Caco-2 (cell line): ENCODE measurements at regions not wholly inside any gene's neighbourhood (a gene's known extent, or its start where the extent isn't known, plus 50 kb on each side); places are given as distances from the start of the nearest gene placed in this dataset.

ENCODE experiments used
- BruUV-seq: library from RNA; stranded (reverse); fragments of 400-500 nt; replicated peaks from 2 replicates; lab custom pipeline; 2021; lab: Mats Ljungman, UMichigan
- CTCF ChIA-PET: fragments of 300-600 bp; sonication (Branson Sonifier 250); formaldehyde crosslinking; loops from one replicate; lab custom pipeline; 2022; ENCODE audit warnings: antibody characterized with exemption; lab: Charles Lee
- POLR2A ChIA-PET: fragments of 300-600 bp; sonication (Branson Sonifier 250); formaldehyde crosslinking; loops from one replicate; lab custom pipeline; 2022; ENCODE audit warnings: antibody characterized with exemption; lab: Charles Lee
- DNase-seq, 2 experiments: peaks; one replicate each; pipeline versions ENCODE4 v3.0.0 to v3.0.0-alpha.2; 2020 to 2022
- H3K27me3 ChIP-seq: replicated peaks from 2 replicates; pipeline ENCODE4 v1.6.0; 2011; ENCODE audit warnings: low read length; ENCODE audit not compliant: control insufficient read depth, insufficient read depth
- H3K36me3 ChIP-seq: 2 replicates; pipeline ENCODE4 v1.5.1; 2011; ENCODE audit warnings: low read length; ENCODE audit not compliant: control insufficient read depth, insufficient read depth
- H3K4me1 ChIP-seq: fragments of 250-450 bp; sonication (Bioruptor Pico); 2 replicates; pipeline ENCODE4 v1.5.1; 2020; ENCODE audit warnings: mild to moderate bottlenecking
- H3K4me3 ChIP-seq: 2 replicates; pipeline ENCODE4 v1.5.1; 2011; ENCODE audit warnings: low read depth, mild to moderate bottlenecking, control low read depth, low read length
- H3K9me3 ChIP-seq: fragments of 250-450 bp; sonication (Bioruptor Pico); 2 replicates; pipeline ENCODE4 v1.5.1; 2020; ENCODE audit warnings: mild to moderate bottlenecking, moderate library complexity
- H3K27ac Mint-ChIP-seq: one replicate; pipeline ENCODE4 v1.8.0; 2022; ENCODE audit warnings: mixed read lengths; ENCODE audit not compliant: unreplicated experiment
- H3K27me3 Mint-ChIP-seq: one replicate; pipeline ENCODE4 v1.8.0; 2022; ENCODE audit warnings: mixed read lengths; ENCODE audit not compliant: insufficient read depth, unreplicated experiment
- H3K36me3 Mint-ChIP-seq: one replicate; pipeline ENCODE4 v1.8.0; 2022; ENCODE audit warnings: mild to moderate bottlenecking, mixed read lengths; ENCODE audit not compliant: insufficient read depth, unreplicated experiment
- H3K4me1 Mint-ChIP-seq: one replicate; pipeline ENCODE4 v1.8.0; 2022; ENCODE audit warnings: low read depth, mixed read lengths; ENCODE audit not compliant: unreplicated experiment
- H3K4me3 Mint-ChIP-seq: one replicate; pipeline ENCODE4 v1.8.0; 2022; ENCODE audit warnings: mild to moderate bottlenecking, moderate library complexity, mixed read lengths; ENCODE audit not compliant: unreplicated experiment
- H3K9me3 Mint-ChIP-seq: one replicate; pipeline ENCODE4 v1.8.0; 2022; ENCODE audit warnings: mixed read lengths; ENCODE audit not compliant: unreplicated experiment
- intact Hi-C: fragments of 100-400 bp; cut with micrococcal nuclease; formaldehyde crosslinking; loops from one replicate; pipeline ENCODE4 v1.10.0; 2022; ENCODE audit not compliant: unreplicated experiment
- TF ChIP-seq, protein P1 (sequence below), 2 experiments: fragments of 200-600 bp in 1 of 2; IDR thresholded peaks; 1 replicate in 1 of 2; 2 replicates in 1 of 2; pipeline versions ENCODE4 v1.5.1 to v1.8.0; 2011 to 2022; ENCODE audit warnings: antibody characterized with exemption in 1 of 2, control low read depth in 1 of 2, inconsistent platforms in 1 of 2, low read depth in 1 of 2, low read length in 1 of 2, mild to moderate bottlenecking in 1 of 2, moderate library complexity in 1 of 2; ENCODE audit not compliant: insufficient read depth in 1 of 2, severe bottlenecking in 1 of 2, unreplicated experiment in 1 of 2

DNA sequence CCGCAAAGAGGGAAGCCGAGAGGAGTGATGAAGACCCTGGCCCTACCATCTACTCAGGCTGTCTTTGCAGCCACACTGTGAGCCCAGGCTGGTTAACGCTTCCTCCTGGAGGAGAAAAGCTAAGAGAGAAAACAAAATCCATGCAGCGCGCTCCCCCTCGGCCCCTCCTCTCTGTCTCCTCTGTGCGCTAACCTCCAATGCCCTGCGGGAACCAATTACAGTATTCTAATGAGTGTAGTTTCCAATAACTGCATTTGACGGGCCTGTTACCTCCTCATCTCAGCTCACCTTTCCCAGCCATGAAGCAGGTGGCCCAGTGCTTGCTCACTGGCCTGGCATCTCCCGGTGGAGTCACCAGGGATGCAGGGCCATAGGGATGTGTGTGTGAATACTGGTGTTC, 565.5 kb downstream of the EBF1 start:
- H3K36me3 Mint-ChIP-seq = no peaks in the 10 kb centered on the region
- Histone ChIP-seq H3K9me3 (no peaks in the 10 kb centered on the region), H3K27me3 (no peaks in the 10 kb centered on the region; the same call in 1 of the 2 replicates), H3K36me3 (no peaks in the 10 kb centered on the region), H3K4me1 (no peaks in the 10 kb centered on the region), H3K4me3 (no peak overlapping the region)
- H3K27ac Mint-ChIP-seq = no peak overlapping the region
- H3K27me3 Mint-ChIP-seq = peaks cover 10% of the 10 kb centered on the region
- no peaks in the 10 kb centered on the region for H3K4me1 Mint-ChIP-seq
- ChIA-PET CTCF (no interaction called here), POLR2A (no interaction called here)
- H3K9me3 Mint-ChIP-seq = no peaks in the 10 kb centered on the region
- intact Hi-C loops = no loop called here
- BruUV-seq = no TSS peak
- no peak for DNase-seq
- H3K4me3 Mint-ChIP-seq = no peak overlapping the region
- TF ChIP-seq, protein P1, sequence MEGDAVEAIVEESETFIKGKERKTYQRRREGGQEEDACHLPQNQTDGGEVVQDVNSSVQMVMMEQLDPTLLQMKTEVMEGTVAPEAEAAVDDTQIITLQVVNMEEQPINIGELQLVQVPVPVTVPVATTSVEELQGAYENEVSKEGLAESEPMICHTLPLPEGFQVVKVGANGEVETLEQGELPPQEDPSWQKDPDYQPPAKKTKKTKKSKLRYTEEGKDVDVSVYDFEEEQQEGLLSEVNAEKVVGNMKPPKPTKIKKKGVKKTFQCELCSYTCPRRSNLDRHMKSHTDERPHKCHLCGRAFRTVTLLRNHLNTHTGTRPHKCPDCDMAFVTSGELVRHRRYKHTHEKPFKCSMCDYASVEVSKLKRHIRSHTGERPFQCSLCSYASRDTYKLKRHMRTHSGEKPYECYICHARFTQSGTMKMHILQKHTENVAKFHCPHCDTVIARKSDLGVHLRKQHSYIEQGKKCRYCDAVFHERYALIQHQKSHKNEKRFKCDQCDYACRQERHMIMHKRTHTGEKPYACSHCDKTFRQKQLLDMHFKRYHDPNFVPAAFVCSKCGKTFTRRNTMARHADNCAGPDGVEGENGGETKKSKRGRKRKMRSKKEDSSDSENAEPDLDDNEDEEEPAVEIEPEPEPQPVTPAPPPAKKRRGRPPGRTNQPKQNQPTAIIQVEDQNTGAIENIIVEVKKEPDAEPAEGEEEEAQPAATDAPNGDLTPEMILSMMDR (IDR thresholded peaks at IDR 0.05; ENCODE audit: insufficient read depth in 1 of 2, low read depth in 1 of 2, low read length in 1 of 2, severe bottlenecking in 1 of 2, unreplicated experiment in 1 of 2) = no peak

DNA sequence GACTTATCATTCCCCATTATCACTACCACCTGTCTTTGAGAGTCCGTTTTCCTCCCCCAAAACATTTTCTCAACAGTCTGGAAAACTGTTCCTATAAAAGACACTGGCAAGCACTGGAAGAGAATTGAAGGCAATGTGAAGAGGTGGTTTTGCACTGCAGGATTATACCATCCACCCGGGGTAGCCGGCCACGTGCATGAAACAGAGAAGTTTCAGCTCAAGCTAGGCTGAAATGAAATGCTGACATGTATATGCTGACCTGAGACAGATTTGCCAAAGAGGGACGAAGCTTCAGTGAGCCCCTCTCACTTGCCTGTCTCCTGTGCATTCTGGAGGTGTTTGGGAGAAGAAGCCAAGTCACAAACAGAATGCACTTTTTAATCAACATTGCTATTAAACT, 567.0 kb downstream of the EBF1 start:
- no peaks in the 10 kb centered on the region for H3K4me1 ChIP-seq
- no peaks in the 10 kb centered on the region for H3K4me1 Mint-ChIP-seq
- H3K9me3 Mint-ChIP-seq = no peaks in the 10 kb centered on the region
- H3K36me3 Mint-ChIP-seq = no peaks in the 10 kb centered on the region
- H3K27me3 Mint-ChIP-seq = peaks cover 13% of the 10 kb centered on the region
- no peak overlapping the region for H3K4me3 ChIP-seq
- H3K27ac Mint-ChIP-seq = no peak overlapping the region
- TF ChIP-seq, protein P1 (IDR thresholded peaks at IDR 0.05; ENCODE audit: insufficient read depth in 1 of 2, low read depth in 1 of 2, low read length in 1 of 2, severe bottlenecking in 1 of 2, unreplicated experiment in 1 of 2) = no peak
- intact Hi-C loops = no loop called here
- no peaks in the 10 kb centered on the region for H3K27me3 ChIP-seq
- no peak overlapping the region for H3K4me3 Mint-ChIP-seq
- ChIA-PET CTCF (no interaction called here), POLR2A (no interaction called here)
- DNase-seq = no peak
- no peaks in the 10 kb centered on the region for H3K9me3 ChIP-seq
- BruUV-seq = no TSS peak
- no peaks in the 10 kb centered on the region for H3K36me3 ChIP-seq

DNA sequence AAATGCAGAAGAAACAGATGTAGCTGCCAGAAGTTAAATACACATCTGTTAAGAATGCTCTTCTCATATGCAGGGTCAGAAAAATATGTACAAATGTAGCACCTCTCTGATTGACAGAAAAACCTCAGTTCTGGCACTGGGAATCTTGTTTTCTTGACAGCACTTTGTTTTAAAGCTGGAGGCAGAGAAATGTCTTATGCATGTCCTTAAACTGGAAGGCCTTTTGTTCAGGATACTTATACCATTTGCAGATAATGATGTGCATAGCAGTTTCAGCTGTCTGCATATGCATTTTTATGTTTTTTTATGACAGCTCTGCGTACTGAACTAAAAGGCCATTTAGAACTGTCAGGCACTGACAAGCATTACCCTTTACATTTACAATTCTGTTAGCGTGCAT, 567.9 kb downstream of the EBF1 start:
- POLR2A ChIA-PET = no interaction called here
- CTCF ChIA-PET = no interaction called here

More for the DNA sequence above, 567.9 kb downstream of the EBF1 start:
- no TSS peak for BruUV-seq
- Histone ChIP-seq H3K4me3 (no peak overlapping the region), H3K4me1 (no peaks in the 10 kb centered on the region), H3K36me3 (no peaks in the 10 kb centered on the region), H3K9me3 (no peaks in the 10 kb centered on the region), H3K27me3 (no peaks in the 10 kb centered on the region)
- no peak for DNase-seq
- intact Hi-C loops = no loop called here
- H3K4me1 Mint-ChIP-seq = no peaks in the 10 kb centered on the region
- H3K4me3 Mint-ChIP-seq = no peak overlapping the region
- H3K27ac Mint-ChIP-seq = no peak overlapping the region
- no peaks in the 10 kb centered on the region for H3K9me3 Mint-ChIP-seq
- peaks cover 14% of the 10 kb centered on the region for H3K27me3 Mint-ChIP-seq
- TF ChIP-seq, protein P1 (IDR thresholded peaks at IDR 0.05; ENCODE audit: insufficient read depth in 1 of 2, low read depth in 1 of 2, low read length in 1 of 2, severe bottlenecking in 1 of 2, unreplicated experiment in 1 of 2) = no peak
- no peaks in the 10 kb centered on the region for H3K36me3 Mint-ChIP-seq
